Activated CD8-positive, alpha-beta memory T cell treated with anti-CD3 and anti-CD28 coated beads for 1 hour (primary cell): ENCODE measurements at regions not wholly inside any gene's neighbourhood (a gene's known extent, or its start where the extent isn't known, plus 50 kb on each side); places are given as distances from the start of the nearest gene placed in this dataset.
"Not testable (repeated sequence)": the region's sequence is repeated elsewhere in the genome, so short reads cannot be mapped to it uniquely, and the experiment has no call there.

Experiments
- DNase-seq, 2 donors: peaks; one replicate each; pipeline ENCODE4 v3.0.0-alpha.2; 2020; ENCODE audit warnings: low read depth in 1 of 2; ENCODE audit errors: extremely low read depth in 1 of 2

DNA sequence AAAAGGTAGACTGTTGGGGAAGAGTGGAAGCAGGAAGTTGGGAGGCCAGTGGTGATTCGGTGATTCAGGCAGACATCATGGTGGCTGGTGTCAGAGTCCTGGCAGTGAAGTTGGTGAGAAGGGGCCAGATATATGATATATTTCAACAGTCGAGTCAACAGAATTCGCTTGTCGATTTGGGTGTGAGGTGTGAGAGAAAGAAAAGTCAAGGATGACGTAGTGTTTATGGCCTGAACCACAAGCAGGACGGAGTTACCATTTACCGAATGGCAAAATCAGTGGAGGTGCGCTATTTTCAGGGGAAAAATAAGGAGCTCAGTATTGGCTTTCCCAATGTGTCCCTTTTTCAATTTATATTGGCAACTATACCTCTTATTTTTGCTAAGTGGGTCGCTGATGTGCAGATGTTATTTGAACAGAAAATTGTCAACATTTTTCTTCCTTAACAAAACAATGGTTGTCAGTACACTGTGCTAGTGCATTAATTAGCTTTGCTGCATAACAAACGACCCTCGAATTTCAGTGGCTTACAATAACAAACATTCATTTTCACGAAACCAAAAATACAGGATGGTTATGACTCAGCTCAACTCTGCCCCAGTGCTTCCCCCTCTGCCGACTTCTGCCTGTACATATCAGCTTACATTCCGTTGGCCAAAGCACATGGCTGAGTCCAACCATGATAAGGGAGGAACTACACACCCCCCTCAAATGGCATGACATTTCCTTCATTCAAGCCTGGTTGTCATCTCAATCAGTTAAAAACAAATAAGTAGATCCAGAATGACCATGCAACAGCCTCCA is 255.0 kb upstream of the ZFP64 start:
- DNase-seq, result no peak

DNA sequence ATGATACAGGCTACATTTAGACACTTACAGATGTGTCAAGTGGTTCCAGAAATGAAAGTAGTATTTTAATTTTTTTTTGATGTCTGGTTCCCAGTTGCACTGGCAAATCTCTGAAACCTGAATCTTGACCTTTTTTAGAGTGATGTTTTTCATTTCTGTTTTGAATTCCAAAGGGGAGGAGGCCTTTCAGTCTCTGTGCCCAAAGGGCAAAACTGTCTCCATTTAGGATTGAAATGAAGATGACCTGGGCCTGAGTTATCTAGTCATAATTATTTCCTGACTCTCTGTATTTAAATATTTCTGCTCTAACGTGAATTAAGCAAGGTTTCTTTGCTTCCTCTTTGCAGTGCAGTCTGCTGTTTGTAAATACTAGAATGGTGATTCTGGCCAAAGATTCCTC is 252.9 kb upstream of the ZFP64 start:
- no peak for DNase-seq

DNA sequence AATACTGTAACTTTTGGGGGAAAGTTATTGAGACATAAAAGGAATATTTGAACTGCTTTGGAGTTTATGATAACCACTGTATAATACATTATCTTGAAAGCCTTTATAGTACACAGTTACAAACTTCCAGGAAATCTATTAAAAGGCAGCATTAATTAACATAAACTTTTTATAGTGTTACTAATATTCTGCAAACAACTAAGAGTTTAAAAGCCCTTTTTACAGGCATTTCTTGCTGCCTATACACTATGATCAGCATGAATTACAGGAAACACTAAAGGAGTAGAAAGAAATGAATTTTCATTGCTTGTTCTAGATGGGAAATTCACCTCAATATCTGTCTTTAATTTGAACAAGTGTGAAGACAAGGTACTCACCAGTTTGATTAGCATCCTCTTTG is 252.3 kb upstream of the ZFP64 start:
- DNase-seq, result no peak

DNA sequence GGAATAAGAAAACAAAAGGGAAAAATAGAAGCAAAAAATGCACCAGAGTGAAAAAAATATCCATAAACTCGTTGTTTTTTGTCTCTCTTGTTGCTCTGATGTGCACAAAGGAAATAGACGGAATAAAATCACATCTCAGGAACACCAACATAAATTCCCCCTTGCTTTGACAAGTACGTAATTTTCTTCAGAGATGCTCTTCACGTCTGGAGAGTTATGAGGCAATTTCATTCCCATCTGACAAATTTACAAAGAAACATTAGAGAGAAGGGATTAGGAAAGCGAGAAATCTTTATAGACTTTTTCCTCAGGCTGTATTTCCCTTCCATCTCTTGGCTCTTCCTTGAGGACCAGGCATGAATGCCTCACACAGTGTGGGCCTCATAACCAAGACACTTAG is 250.1 kb upstream of the ZFP64 start:
- no peak for DNase-seq

DNA sequence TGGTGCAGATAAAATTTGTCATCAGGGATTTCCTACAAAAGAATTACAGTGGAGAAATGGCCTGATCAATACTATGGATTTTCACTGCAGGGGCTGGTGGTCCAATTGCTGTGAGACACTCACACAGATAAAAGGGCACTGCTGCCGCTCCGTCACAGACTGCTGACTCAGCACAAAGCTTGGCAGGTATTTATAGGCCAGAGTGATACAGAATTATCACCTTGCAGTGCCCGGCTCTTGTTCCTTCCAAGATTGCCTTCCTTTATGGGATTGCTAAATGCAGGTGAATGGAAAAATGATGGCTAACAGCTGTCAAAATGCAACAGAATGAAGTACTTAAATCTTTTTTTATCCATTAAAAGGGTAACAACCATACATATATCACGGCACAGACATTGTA is 247.8 kb upstream of the ZFP64 start:
- DNase-seq, result no peak

DNA sequence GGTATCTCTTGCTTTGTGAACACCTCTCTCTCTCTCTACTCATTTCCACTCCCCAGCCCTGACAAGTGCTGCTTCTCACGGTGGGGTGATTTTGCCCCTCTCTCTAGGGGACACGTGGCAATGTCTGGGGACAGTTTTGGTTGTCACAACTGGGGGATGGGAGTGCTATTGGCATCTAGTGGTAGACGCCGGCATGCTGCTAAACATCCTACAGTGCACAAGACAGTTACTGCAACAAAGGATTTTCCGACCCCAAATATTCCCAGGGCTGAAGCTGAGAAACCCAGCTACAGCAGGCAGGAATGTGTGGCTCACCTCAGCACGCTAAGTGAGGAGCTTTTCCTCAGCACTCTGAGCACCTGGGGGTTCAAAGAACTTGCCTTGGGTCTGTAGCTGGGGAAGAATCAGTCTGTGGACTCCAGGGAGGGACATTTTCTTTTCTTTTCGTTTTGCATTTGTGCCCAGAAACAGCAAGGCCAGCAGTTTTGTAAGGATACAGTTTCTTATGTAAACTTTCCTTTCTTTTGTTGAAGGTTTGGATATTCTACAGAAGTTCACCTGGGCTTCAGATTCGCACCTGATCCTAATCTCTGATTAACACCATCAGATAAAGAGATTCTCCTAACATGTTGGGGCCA is 246.9 kb upstream of the ZFP64 start:
- DNase-seq, result no peak

DNA sequence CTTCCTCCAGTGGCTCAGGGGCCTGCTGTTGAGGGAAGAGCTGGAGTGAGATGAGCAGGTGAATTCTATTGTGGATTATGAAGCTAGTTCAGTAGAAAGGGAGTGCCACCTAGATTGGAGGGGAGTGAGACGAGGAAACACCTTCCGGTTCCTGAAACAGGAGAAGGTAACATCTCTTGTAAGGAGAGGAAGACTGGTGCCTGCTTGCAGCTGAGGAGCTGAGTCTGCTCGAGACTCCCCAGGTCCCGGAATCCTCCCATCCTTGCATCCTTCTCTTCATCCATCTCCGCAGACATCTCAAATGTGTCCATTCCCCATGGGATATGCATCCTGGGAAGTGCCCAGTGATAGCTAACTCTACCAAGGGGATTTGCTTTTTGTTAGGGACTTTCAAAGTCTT is 242.9 kb upstream of the ZFP64 start:
- DNase-seq, result no peak

DNA sequence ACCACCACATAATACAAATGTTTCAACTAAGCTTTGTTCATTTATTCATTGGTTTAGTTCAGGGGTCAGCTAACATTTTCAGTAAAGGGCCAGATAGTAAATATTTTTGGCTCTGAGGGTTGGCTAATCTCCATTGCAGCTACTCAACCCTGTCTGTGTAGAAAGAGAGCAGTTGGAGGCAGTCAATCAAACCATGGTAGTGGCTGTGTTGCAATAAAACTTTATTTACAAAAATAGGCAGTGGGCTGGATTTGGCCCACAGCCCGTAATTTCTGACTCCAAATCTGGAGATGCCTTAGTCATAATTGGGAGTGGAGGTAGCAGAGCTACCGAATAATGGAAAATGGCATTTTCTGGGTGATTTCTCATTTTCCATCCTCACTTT is 242.5 kb upstream of the ZFP64 start:
- DNase-seq, result no peak

DNA sequence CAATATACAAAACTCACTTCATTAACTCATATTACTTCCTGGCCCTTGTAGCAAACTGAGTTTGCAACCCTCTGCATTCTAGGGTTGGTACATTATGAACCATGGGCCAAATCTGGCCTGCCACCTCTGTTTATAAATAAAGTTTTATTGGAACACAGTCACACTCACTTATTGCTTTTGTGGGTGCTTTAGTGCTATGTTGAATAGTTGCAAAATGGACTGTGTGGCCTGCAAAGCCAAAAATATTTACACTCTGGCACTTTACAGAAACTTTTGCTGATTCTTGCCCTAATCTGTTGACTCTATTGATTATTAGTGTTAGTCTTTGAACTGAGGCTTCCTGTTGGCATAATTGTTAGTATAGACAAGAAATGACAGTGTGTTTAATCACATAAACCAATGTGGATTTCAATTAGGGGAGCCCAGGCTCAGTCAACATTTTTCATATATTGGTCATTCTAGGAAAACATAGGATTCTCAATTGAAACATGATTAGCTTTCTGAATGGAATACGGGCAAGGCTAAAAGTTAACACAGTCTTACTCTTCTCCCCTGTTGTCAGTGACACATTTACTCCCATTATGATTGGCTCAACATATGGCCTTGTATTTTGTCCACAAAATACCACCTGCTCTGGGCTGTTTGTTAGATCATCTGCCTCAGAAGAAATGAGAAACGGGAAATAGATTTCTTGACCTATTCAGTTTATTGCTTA is 241.9 kb upstream of the ZFP64 start:
- DNase-seq, result no peak

DNA sequence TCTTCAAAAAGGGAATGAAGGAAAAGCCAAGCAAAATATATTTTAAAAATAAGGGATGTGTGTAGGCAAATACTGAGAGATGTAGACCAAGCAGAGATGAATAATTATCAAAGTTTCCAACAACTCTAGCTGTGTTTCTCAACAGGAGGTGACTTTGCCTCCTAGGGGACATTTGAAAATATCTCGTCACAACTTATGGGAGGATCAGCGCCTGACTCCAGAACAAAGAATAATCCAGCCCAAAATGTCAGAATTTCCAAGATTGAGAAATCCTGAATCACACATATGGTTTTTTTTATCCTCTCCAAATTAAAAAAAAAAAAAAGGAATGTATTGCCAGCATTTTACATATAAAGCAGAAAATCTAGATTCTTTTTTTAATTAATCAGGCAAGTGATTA is 241.2 kb upstream of the ZFP64 start:
- DNase-seq, result no peak

DNA sequence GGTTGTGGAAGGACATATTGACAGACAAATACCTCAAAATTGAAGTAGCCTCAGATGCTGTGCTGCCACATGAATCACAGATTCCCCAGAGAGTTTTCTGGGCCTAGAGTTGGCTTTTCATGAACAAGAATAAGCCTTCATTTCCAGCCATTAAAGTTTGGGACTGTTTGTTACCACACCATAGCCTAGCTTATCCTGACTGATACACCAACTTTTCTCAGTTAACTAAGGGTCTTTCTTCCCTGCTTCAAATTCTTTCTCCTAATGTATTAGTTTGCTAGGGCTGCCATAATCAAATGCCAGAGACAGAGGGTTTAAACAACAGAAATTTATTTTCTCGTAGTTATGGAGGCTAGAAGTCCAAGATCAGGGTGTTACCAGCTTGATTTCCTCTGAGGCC is 237.4 kb upstream of the ZFP64 start:
- no peak for DNase-seq

DNA sequence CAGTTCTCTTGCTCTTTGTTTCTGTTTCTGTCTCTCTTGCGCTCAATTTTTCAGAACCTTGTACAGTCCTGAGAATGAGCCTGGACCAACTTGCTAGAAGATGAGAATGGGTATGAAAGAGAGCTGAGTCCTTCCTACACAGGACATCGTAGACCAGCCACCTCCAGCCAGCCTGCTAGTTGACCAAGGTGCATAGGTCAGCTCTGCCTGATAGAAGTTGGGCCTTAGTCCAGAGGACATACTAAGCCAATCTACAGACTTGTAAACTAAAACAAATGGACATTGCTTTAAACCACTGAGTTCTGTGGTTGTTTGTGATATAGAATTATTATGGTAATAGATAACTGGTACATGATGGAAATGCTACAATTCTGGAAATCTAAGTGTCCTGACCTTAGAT is 236.4 kb upstream of the ZFP64 start:
- no peak for DNase-seq

DNA sequence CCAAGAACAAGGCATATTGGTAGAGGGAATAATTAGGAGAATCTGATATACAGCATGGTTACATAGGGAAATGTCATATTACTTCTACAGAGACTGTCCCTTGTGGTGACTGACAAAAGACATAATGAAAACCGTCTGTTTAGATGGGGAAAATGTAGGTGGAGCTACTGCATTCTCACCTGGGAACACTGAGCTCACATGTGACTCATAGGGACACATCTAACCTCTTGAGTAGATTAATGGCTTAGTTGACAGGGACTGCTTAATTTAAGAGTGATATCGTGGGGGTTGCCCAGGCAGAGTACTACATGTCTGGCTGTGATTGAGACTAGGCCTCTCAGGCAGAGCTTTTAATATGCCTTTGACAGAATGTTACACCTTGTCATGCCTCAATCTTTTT is 235.3 kb upstream of the ZFP64 start:
- no peak for DNase-seq

DNA sequence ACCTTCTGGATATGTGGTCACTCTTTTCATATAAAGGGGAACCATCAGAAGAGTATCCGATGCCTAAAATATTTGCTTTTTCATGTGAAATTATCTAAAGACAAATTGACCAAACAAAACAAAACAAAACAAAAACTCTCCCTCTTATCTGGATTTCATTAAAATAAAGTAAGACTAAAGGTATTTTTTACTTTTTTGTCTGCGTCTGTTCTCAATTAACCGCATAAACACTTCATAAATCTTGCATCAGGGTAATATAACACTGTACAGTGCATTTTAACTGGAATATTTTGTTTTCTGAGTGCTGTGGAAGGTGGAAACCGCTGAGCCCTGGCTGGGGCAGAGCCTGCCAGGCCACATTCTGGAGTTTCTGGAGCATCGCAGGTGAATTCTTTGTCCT is 234.1 kb upstream of the ZFP64 start:
- DNase-seq, result no peak

DNA sequence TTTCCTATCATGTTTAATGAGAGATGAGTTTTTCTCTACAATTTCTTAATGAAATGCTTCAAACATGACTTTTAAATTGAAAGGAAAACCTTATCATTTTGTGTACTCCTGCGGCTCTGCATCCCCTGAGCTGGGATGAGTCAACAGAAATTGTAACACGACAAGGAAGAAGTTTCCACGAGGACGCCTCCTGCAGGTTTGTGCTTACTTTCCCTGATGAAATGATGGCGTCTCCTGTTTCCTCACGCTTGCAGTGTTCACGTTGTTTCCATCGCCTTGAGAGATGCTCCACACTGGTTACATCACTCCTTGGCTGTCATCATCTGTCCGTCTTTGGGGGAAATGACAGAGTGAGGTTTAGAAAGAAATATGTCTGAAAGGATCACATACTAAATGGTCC is 233.7 kb upstream of the ZFP64 start:
- no peak for DNase-seq

DNA sequence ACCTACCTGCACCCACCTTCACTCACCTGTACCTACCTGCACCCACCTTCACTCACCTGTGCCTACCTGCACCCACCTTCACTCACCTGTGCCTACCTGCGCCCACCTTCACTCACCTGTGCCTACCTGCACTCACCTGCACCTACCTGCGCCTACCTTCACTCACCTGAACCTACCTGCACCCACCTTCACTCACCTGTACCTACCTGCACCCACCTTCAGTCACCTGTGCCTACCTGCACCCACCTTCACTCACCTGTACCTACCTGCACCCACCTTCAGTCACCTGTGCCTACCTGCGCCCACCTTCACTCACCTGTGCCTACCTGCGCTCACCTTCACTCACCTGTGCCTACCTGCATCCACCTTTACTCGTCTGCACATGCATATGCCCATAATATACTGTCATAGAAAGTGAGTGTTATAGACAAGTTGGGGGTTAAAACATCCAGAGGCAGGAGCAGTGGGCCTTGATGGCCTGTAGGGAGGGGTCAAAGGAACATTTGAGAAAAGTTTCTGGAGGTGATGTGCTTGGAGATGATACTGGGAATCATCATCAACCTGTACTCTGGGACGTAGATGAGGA is 232.9 kb upstream of the ZFP64 start:
- not testable (repeated sequence) for DNase-seq

DNA sequence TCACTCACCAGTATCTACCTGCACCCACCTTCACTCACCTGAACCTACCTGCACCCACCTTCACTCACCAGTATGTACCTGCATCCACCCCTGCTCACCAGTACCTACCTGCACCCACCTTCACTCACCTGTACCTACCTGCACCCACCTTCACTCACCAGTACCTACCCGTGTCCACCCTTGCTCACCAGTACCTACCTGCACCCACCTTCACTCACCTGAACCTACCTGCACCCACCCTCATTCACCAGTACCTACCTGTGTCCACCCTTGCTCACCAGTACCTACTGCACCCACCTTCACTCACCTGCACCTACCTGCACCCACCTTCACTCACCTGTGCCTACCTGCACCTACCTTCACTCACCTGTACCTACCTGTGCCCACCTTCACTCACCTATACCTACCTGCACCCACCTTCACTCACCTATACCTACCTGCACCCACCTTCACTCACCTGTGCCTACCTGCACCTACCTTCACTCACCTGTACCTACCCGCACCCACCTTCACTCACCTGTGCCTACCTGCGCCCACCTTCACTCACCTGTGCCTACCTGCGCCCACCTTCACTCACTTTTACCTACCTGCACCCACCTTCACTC is 232.1 kb upstream of the ZFP64 start:
- not testable (repeated sequence) for DNase-seq

DNA sequence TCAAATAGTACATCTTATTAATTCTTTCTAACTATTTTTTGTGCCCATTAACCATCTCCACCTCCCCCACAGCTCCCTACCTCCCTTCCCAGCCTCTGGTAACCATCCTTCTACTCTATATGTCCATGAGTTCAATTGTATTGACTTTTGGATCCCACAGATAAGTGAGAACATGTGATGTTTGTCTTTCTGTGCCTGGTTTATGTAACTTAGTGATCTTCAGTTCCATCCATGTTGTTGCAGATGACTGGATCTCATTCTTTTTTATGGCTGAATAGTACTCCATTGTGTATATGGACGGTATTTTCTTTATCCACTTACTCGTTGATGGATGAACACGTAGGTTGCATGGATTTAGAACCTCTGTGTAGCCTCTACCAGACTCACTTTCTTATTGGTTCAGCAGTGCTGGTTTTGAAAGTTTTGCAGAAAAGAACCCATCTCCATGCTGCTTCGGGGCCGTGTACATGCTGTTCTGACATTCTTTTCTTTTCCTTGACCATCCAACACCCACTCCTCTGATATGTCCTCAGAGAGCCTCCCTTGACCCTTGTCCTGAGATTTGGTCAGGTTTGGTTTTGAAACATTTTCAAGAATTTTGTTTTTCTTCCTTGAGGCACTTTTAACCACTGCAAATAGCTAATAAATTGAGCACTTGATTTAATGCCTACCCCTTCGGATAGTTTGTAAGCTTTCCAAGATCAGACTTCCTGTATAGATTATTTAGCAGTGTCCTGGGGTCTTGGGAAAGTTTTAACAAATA is 231.2 kb upstream of the ZFP64 start:
- no peak for DNase-seq

DNA sequence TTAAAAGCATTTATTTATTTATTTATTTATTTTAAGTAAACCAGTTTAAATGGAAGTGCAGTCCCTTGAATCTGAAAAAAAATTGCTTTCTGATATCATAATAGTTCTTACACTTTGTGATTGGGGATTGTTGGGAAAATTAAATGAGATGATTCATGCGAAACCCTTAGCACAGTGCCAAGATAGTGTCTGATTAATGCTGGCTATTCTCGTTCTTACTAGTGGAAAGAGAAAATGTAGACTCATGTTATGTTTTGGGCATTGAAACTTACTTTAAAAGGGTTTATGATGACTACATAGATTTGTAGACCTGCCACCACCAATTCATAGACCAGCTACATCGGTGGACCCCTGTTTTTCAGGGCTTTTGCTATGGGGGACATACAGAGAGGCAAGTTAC is 229.2 kb upstream of the ZFP64 start:
- DNase-seq, result no peak

DNA sequence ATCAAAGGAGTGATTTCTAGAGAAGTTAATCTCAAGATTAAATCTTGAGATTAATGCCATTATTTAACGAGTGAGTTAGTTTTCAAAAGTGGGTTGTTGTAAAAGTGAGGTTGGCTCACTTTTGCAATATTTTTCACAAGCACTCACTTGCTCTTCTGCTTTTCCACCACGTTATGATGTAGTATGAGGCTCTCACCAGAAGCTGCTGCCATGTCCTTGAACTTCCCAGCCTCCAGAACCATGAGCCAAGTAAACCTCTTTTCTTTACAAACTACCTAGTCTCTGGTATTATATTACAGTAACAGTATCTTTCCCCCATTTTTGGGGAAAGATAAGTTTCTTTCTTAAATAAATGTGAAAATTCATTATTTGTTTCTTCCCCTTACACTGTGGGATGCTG is 227.6 kb upstream of the ZFP64 start:
- no peak for DNase-seq

DNA sequence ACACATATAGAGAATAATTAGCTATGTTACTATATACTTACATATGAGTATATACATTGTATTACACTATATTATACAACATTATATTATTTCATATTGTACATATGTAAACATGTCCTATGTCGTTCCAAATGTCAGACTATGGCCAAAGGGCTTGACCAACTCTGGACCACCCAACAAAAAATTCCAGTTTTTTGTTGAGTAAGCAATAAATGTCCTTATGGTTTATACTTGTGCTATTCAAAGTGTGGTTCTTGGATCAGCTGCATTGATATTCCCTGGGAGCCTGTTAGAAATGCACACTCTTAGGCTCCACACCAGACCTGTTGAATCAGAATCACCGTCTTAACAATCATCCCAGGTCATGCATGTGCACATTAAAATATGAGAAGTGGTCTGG is 225.4 kb upstream of the ZFP64 start:
- no peak for DNase-seq
